GM12874 (cell line): ENCODE measurements at regions not wholly inside any gene's neighbourhood (a gene's known extent, or its start where the extent isn't known, plus 50 kb on each side); places are given as distances from the start of the nearest gene placed in this dataset.

Experiments
- TF ChIP-seq, protein P1 (sequence below): IDR thresholded peaks from 2 replicates; pipeline ENCODE4 v1.5.1; 2011; ENCODE audit warnings: low read depth, mild to moderate bottlenecking, control low read depth, low read length, moderate library complexity; ENCODE audit not compliant: insufficient read depth

DNA sequence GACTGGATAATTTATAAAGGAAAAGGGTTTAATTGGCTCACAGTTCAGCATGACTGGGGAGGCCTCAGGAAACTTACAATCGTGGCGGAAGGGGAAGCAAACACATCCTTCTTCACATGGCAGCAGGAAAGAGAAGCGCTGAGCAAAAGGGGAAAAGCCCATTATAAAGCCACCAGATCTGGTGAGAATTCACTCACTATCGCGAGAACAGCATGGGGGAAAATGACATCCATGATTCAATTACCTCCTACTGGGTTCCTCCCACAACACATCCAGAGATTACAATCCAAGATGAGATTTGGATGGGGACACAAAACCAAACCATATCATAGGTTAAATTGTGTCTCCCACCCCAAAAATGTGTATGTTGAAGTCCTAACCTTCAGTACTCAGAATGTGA, 491.7 kb downstream of the SETD4 start:
- TF ChIP-seq, protein P1, sequence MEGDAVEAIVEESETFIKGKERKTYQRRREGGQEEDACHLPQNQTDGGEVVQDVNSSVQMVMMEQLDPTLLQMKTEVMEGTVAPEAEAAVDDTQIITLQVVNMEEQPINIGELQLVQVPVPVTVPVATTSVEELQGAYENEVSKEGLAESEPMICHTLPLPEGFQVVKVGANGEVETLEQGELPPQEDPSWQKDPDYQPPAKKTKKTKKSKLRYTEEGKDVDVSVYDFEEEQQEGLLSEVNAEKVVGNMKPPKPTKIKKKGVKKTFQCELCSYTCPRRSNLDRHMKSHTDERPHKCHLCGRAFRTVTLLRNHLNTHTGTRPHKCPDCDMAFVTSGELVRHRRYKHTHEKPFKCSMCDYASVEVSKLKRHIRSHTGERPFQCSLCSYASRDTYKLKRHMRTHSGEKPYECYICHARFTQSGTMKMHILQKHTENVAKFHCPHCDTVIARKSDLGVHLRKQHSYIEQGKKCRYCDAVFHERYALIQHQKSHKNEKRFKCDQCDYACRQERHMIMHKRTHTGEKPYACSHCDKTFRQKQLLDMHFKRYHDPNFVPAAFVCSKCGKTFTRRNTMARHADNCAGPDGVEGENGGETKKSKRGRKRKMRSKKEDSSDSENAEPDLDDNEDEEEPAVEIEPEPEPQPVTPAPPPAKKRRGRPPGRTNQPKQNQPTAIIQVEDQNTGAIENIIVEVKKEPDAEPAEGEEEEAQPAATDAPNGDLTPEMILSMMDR = no peak

DNA sequence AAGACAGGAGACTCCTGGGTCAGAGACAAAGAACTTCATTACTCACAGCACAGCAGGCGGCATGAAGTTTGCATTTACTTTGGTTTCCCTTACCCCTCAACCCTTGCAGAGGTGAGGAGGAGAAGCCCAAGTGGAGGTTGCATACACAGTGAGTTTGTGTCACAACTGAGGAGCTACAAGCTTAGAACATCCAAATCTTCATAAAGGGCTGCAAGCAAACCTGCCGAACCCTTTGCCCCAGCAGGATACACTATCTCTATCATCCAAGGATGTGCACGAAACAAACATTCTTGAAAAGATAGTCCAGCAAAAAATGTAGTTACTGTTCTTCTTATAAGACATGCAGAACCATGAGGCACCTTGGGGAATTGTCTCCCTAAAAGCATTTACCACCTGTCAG, 493.5 kb downstream of the SETD4 start:
- TF ChIP-seq, protein P1 = no peak

DNA sequence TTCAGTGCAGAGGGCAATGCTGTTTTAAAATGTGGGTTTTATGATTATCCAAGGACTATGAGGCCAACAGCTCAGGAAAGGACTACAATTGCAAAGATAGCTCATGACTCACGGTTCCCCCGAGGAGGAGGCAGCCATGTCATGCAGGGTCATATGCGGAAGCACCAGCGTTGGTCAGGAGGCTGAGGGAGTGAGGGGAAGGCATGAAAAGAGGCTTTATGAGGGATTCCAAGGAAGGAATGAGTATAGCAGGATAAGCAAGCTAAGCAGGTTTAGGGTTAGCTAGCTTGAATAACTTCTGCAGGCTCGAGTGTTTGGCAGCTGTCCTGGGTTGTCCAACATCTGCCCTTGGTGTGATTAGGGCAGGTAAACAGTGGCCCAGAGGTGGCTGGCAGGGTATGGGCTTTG, 495.1 kb downstream of the SETD4 start:
- TF ChIP-seq, protein P1 = no peak

DNA sequence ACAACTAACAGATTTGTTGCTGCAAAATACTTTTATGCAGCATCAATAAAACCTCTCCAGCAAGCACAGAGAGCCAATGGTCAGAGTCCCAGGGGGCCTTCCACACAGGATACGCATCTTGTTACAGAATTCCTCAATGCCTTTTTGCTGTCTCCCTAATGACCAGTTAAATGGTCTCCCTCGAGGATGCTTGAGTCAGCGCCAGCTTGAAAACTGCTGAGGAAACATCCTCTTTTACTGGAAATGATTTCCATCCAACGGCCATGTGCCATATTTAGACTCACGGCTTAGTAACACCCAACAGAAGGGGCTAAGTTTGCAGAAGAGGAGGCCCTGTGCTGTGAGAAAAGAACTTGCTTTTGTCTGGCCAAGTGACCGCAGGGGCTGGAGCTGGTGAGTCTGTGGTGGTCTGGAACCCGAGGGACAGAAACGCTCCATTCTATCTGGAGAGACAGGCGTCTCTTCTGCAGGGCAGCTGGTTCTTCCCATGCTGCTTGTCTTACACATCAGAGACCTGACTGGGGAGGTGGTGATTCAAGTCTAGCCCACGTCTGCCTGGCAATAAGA, 496.4 kb downstream of the SETD4 start:
- TF ChIP-seq, protein P1 = no peak

DNA sequence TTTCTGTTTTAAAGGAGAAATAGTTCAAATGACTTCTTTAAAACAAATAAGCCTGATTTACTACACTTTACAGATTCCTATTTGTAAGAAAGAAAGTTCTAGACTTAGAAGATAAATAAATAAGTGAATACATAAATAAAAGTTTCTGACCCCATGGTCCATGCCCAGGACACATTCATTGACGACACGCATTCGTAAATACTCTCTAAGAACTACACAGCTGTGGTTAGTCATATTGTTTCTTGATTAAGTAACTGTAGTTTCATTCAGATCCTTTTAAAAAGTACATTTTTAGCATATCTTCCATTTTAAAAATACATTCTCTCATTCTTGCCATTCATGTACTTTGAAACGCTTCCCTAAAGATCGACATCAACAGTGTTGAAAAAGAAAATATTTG, 497.4 kb downstream of the SETD4 start:
- TF ChIP-seq, protein P1 = no peak

DNA sequence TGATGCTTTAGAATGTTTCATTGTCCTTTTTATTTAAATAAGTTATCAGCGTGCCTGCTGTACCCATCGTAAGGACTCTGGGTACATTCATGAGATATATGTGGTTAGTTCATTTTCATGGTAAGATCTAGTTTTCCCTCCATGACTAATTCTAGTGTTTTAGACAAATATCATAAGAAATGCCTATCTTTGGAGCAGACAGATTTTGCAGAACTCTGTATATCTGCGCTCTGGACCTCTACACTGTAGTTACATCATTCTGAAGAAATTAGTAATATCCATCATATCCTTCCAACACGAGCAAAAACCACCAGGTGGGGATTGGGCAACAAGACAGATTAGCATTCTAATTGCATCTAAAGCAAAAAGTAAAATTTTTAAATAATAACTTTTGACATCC, 499.2 kb downstream of the SETD4 start:
- TF ChIP-seq, protein P1 = no peak

DNA sequence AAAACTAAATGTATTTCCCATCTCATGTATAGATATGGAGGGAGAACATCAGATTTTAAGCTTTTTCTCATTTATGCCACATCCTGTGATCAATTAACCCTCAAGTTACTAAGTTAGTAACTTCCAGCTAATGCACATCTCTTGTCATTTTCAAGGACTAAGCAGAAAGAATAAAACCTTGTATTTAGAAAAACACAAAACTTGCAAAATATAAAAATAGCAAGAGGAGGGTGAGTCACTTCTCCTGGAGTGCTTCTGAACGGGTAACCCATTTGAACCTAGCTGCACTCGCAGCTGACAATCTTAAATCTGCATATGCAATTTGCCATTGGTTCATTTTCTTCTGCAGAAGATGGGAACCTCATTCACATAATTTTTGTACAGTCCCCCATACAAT, 500.5 kb downstream of the SETD4 start:
- TF ChIP-seq, protein P1 = no peak
